GM23338 (cell line): ENCODE measurements at regions not wholly inside any gene's neighbourhood (a gene's known extent, or its start where the extent isn't known, plus 50 kb on each side); places are given as distances from the start of the nearest gene placed in this dataset.

Experiments
- ATAC-seq: fragments of 200-7000 bp; cut with Tn5 transposase; 3 replicates; pipeline ENCODE4 v1.9.1; 2020
- DNase-seq: peaks from one replicate; pipeline ENCODE4 v3.0.0-alpha.2; 2015; ENCODE audit warnings: low spot score
- H2AFZ ChIP-seq: fragments of 200-600 bp; sonication (generic); 2 replicates; pipeline ENCODE4 v1.8.0; 2016; ENCODE audit warnings: antibody characterized with exemption, mild to moderate bottlenecking, moderate library complexity
- H3F3A ChIP-seq: fragments of 200-600 bp; sonication (generic); replicated peaks from 2 replicates; pipeline ENCODE4 v1.8.0; 2017; ENCODE audit warnings: antibody characterized with exemption, mixed run types, low read depth
- H3K27ac ChIP-seq: fragments of 200-600 bp; sonication (generic); 2 replicates; pipeline ENCODE4 v1.6.1; 2016; ENCODE audit warnings: low read depth
- H3K27me3 ChIP-seq: fragments of 200-600 bp; sonication (generic); 2 replicates; pipeline ENCODE4 v1.8.0; 2016; ENCODE audit warnings: mild to moderate bottlenecking, mixed run types, moderate library complexity; ENCODE audit not compliant: insufficient read depth
- H3K36me3 ChIP-seq: fragments of 200-600 bp; sonication (generic); 2 replicates; pipeline ENCODE4 v1.8.0; 2016; ENCODE audit warnings: mild to moderate bottlenecking; ENCODE audit not compliant: insufficient read depth
- H3K4me1 ChIP-seq: fragments of 200-600 bp; sonication (generic); 2 replicates; pipeline ENCODE4 v1.8.0; 2016; ENCODE audit warnings: mild to moderate bottlenecking, moderate library complexity; ENCODE audit not compliant: insufficient read depth
- H3K4me2 ChIP-seq: fragments of 200-600 bp; sonication (generic); 2 replicates; pipeline ENCODE4 v1.7.1; 2017; ENCODE audit warnings: mixed run types
- H3K4me3 ChIP-seq: fragments of 200-600 bp; sonication (generic); 2 replicates; pipeline ENCODE4 v1.6.1; 2016; ENCODE audit warnings: mixed run types
- H3K79me2 ChIP-seq: fragments of 200-600 bp; sonication (generic); replicated peaks from 2 replicates; pipeline ENCODE4 v1.8.0; 2017; ENCODE audit warnings: mild to moderate bottlenecking; ENCODE audit not compliant: insufficient read depth
- H3K9me2 ChIP-seq: fragments of 200-600 bp; sonication (generic); 2 replicates; pipeline ENCODE4 v1.8.0; 2017; ENCODE audit not compliant: insufficient read depth
- H4K20me1 ChIP-seq: fragments of 200-600 bp; sonication (generic); replicated peaks from 2 replicates; pipeline ENCODE4 v1.8.0; 2017; ENCODE audit warnings: mild to moderate bottlenecking; ENCODE audit not compliant: insufficient read depth
- H3K27ac Mint-ChIP-seq: 2 replicates; pipeline ENCODE4 v1.8.0; 2020; ENCODE audit warnings: inconsistent platforms, mild to moderate bottlenecking, moderate library complexity, mixed read lengths
- H3K27me3 Mint-ChIP-seq: 3 replicates; pipeline ENCODE4 v1.8.0; 2022; ENCODE audit warnings: low read depth, mild to moderate bottlenecking, moderate library complexity, mixed read lengths, inconsistent platforms; ENCODE audit not compliant: insufficient read depth, poor library complexity
- H3K36me3 Mint-ChIP-seq: 3 replicates; pipeline ENCODE4 v1.8.0; 2021; ENCODE audit warnings: low read depth, mild to moderate bottlenecking, inconsistent platforms, moderate library complexity, mixed read lengths
- H3K4me1 Mint-ChIP-seq: 3 replicates; pipeline ENCODE4 v1.8.0; 2020; ENCODE audit warnings: mild to moderate bottlenecking, inconsistent platforms, mixed read lengths
- H3K4me3 Mint-ChIP-seq: 3 replicates; pipeline ENCODE4 v1.8.0; 2021; ENCODE audit warnings: moderate library complexity, mild to moderate bottlenecking, inconsistent platforms, mixed read lengths
- H3K9me3 Mint-ChIP-seq: 3 replicates; pipeline ENCODE4 v1.8.0; 2020; ENCODE audit warnings: moderate library complexity, mild to moderate bottlenecking, inconsistent platforms, mixed read lengths
- CREB1 ChIP-seq: fragments of 250-450 bp; sonication (Bioruptor Pico); IDR thresholded peaks from 2 replicates; pipeline ENCODE4 v1.5.0; 2020; ENCODE audit warnings: low read depth, mild to moderate bottlenecking, moderate library complexity
- EZH2 ChIP-seq: fragments of 200-600 bp; sonication (generic); IDR thresholded peaks from one replicate; pipeline ENCODE4 v1.8.0; 2017; ENCODE audit warnings: antibody characterized with exemption, mild to moderate bottlenecking, low read depth; ENCODE audit not compliant: unreplicated experiment
- EZH2phosphoT487 ChIP-seq: fragments of 200-600 bp; sonication (generic); IDR thresholded peaks from one replicate; pipeline ENCODE4 v1.8.1; 2018; ENCODE audit warnings: antibody characterized with exemption; ENCODE audit not compliant: unreplicated experiment
- JUNB ChIP-seq: IDR thresholded peaks from one replicate; pipeline ENCODE4 v1.6.1; 2016; ENCODE audit warnings: antibody characterized with exemption; ENCODE audit not compliant: unreplicated experiment
- NANOG ChIP-seq: IDR thresholded peaks from 2 replicates; pipeline ENCODE4 v1.6.1; 2016; ENCODE audit warnings: antibody characterized with exemption, borderline replicate concordance
- POLR2AphosphoS5 ChIP-seq: IDR thresholded peaks from 2 replicates; pipeline ENCODE4 v1.6.1; 2016; ENCODE audit warnings: antibody characterized with exemption, low read depth
- STAT1 ChIP-seq: IDR thresholded peaks from one replicate; pipeline ENCODE4 v1.6.1; 2016; ENCODE audit warnings: antibody characterized with exemption; ENCODE audit not compliant: unreplicated experiment
- ZNF114 ChIP-seq: fragments of 250-450 bp; sonication (Bioruptor Pico); IDR thresholded peaks from 2 replicates; pipeline ENCODE4 v1.5.0; 2020; ENCODE audit warnings: mild to moderate bottlenecking, moderate library complexity
- ZNF331 ChIP-seq: fragments of 250-450 bp; sonication (Bioruptor Pico); IDR thresholded peaks from 2 replicates; pipeline ENCODE4 v1.5.0; 2020; ENCODE audit warnings: low read depth, mild to moderate bottlenecking, moderate library complexity
- TF ChIP-seq, protein P1 (sequence below), 2 experiments: fragments of 200-600 bp in 1 of 2; sonication (generic) in 1 of 2; conservative IDR thresholded peaks; 2 replicates each; pipeline versions ENCODE4 v1.5.1 to v1.6.1; 2016 to 2017; ENCODE audit warnings: antibody characterized with exemption in 2 of 2, low read depth in 2 of 2, mild to moderate bottlenecking in 2 of 2, moderate library complexity in 1 of 2
- TF ChIP-seq, protein P2 (sequence below): IDR thresholded peaks from 2 replicates; pipeline ENCODE4 v1.6.1; 2016; ENCODE audit warnings: antibody characterized with exemption
- TF ChIP-seq, protein P3 (sequence below): IDR thresholded peaks from one replicate; pipeline ENCODE4 v1.6.1; 2018; ENCODE audit warnings: antibody characterized with exemption; ENCODE audit not compliant: unreplicated experiment

DNA sequence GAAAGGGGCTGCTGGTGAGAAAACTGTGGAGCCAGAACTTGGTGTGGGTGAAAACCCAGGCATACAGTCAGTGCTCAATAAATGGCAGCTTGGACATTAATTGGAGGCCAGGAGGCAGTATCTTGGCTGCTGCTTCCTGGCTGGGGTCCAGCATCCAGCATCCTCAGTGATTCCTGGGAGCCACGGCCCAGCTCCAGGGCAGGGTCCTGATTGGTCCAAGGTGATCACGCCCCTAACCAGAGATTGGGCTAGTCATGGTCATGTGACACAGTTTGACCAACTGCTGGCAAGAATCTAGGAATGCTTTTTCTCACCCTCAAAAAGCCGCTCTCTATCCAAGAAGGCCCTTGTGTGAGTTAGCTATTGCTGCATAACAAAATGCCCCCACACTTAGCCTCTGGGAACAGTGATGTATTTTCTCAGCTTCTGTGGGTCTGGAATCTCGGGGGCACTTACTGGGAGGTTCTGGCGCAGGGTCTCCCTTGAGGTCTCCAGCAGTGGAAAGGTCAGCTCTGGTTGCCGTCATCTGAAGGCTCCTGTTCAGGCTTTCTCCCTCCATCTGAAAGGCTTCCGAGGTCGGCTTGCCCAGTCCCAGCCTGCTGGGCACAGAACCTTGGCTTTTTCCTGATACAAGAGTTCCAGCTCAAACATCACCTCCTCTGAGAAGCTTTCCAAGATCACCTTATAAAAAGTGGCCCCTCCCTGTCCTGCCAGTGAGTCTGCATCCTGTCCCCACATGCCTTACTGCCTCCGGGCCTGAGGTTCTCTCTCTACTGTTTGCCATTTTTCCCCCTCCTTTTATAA is 119.2 kb upstream of the NCOR2 start:
- 0 out of 3 replicates have a peak, but pooled peaks cover 2% of the 10 kb centered on the region for H3K9me3 Mint-ChIP-seq
- Histone ChIP-seq H3K4me2 (no peak overlapping the region), H3K79me2 (no peaks in the 10 kb centered on the region), H3K4me3 (no peak overlapping the region), H3K27ac (no peak overlapping the region), H3F3A (no peaks in the 10 kb centered on the region), H2AFZ (no peak overlapping the region; the same call in 1 of the 2 replicates), H4K20me1 (no peaks in the 10 kb centered on the region; the same call in 1 of the 2 replicates), H3K4me1 (peaks cover 5% of the 10 kb centered on the region; the same call in 1 of the 2 replicates), H3K9me2 (no peaks in the 10 kb centered on the region), H3K27me3 (no peaks in the 10 kb centered on the region), H3K36me3 (no peaks in the 10 kb centered on the region)
- ATAC-seq = no peak
- H3K27me3 Mint-ChIP-seq = peaks cover 2% of the 10 kb centered on the region
- no peak overlapping the region for H3K27ac Mint-ChIP-seq
- H3K4me3 Mint-ChIP-seq = no peak overlapping the region
- peaks cover 43% of the 10 kb centered on the region for H3K4me1 Mint-ChIP-seq
- no peak for DNase-seq
- H3K36me3 Mint-ChIP-seq = no peaks in the 10 kb centered on the region
- TF ChIP-seq, protein P1, sequence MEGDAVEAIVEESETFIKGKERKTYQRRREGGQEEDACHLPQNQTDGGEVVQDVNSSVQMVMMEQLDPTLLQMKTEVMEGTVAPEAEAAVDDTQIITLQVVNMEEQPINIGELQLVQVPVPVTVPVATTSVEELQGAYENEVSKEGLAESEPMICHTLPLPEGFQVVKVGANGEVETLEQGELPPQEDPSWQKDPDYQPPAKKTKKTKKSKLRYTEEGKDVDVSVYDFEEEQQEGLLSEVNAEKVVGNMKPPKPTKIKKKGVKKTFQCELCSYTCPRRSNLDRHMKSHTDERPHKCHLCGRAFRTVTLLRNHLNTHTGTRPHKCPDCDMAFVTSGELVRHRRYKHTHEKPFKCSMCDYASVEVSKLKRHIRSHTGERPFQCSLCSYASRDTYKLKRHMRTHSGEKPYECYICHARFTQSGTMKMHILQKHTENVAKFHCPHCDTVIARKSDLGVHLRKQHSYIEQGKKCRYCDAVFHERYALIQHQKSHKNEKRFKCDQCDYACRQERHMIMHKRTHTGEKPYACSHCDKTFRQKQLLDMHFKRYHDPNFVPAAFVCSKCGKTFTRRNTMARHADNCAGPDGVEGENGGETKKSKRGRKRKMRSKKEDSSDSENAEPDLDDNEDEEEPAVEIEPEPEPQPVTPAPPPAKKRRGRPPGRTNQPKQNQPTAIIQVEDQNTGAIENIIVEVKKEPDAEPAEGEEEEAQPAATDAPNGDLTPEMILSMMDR (conservative IDR thresholded peaks at IDR 0.05; ENCODE audit: low read depth in 2 of 2) = no peak
- TF ChIP-seq EZH2phosphoT487 = no peak
- TF ChIP-seq ZNF331 (CRISPR knock-in tag) = no peak
- no peak for TF ChIP-seq STAT1
- no peak for TF ChIP-seq ZNF114 (CRISPR knock-in tag)
- no peak for TF ChIP-seq JUNB
- TF ChIP-seq, protein P2, sequence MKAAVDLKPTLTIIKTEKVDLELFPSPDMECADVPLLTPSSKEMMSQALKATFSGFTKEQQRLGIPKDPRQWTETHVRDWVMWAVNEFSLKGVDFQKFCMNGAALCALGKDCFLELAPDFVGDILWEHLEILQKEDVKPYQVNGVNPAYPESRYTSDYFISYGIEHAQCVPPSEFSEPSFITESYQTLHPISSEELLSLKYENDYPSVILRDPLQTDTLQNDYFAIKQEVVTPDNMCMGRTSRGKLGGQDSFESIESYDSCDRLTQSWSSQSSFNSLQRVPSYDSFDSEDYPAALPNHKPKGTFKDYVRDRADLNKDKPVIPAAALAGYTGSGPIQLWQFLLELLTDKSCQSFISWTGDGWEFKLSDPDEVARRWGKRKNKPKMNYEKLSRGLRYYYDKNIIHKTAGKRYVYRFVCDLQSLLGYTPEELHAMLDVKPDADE = no peak
- no peak for TF ChIP-seq NANOG
- no peak for TF ChIP-seq POLR2AphosphoS5
- TF ChIP-seq CREB1 (CRISPR knock-in tag) = no peak

DNA sequence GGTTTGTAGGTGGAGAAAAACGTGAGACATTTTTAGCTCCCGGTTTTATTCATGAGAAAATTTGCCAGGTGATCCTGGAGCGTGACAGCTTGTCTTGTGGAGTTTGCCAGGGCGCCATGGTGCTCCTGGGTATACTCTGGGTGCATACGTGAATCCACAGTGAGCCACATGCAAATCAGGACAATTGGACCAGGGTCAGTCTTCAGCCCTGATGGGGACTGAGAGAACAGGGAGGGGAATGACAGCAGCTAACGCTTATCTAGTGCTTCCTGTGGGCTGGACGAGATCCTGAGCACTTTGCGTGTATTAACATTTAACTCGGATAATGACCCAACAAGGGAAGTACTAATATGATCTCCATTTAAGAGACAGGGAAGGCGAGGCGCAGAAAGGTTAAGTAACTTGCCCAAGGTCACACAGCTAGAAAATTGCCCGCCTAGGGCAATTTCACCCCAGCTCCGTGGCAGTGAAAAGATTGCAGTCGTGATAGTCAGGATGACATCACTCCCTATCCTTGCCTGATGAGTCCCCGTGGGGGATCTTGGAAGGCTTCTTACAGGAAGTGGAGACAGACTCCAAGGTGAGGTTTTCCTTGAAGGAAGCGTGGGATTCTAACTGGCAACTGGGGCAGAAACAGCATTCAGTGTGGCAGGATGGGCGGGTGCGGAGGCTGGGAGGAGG is 118.4 kb upstream of the NCOR2 start:
- H3K79me2 ChIP-seq = no peaks in the 10 kb centered on the region
- no peak overlapping the region for H3K4me3 ChIP-seq
- H3K9me2 ChIP-seq = no peaks in the 10 kb centered on the region
- no peaks in the 10 kb centered on the region for H3K27me3 ChIP-seq
- no peak overlapping the region for H3K4me3 Mint-ChIP-seq
- no peaks in the 10 kb centered on the region for H3K36me3 Mint-ChIP-seq
- H3K27ac ChIP-seq = no peak overlapping the region
- no peaks in the 10 kb centered on the region for H3K36me3 ChIP-seq
- H3K27me3 Mint-ChIP-seq = peaks cover 5% of the 10 kb centered on the region
- H3K27ac Mint-ChIP-seq = no peak overlapping the region
- DNase-seq = no peak
- no peaks in the 10 kb centered on the region; the same call in 1 of the 2 replicates for H4K20me1 ChIP-seq
- H3F3A ChIP-seq = no peaks in the 10 kb centered on the region
- no peak for ATAC-seq
- no peaks in the 10 kb centered on the region for H3K9me3 Mint-ChIP-seq
- no peak overlapping the region; the same call in 1 of the 2 replicates for H2AFZ ChIP-seq
- H3K4me1 Mint-ChIP-seq = peaks cover 47% of the 10 kb centered on the region
- H3K4me1 ChIP-seq = peaks cover 5% of the 10 kb centered on the region; the same call in 1 of the 2 replicates
- H3K4me2 ChIP-seq = no peak overlapping the region
- no peak for TF ChIP-seq EZH2
- TF ChIP-seq NANOG = no peak
- TF ChIP-seq, protein P3, sequence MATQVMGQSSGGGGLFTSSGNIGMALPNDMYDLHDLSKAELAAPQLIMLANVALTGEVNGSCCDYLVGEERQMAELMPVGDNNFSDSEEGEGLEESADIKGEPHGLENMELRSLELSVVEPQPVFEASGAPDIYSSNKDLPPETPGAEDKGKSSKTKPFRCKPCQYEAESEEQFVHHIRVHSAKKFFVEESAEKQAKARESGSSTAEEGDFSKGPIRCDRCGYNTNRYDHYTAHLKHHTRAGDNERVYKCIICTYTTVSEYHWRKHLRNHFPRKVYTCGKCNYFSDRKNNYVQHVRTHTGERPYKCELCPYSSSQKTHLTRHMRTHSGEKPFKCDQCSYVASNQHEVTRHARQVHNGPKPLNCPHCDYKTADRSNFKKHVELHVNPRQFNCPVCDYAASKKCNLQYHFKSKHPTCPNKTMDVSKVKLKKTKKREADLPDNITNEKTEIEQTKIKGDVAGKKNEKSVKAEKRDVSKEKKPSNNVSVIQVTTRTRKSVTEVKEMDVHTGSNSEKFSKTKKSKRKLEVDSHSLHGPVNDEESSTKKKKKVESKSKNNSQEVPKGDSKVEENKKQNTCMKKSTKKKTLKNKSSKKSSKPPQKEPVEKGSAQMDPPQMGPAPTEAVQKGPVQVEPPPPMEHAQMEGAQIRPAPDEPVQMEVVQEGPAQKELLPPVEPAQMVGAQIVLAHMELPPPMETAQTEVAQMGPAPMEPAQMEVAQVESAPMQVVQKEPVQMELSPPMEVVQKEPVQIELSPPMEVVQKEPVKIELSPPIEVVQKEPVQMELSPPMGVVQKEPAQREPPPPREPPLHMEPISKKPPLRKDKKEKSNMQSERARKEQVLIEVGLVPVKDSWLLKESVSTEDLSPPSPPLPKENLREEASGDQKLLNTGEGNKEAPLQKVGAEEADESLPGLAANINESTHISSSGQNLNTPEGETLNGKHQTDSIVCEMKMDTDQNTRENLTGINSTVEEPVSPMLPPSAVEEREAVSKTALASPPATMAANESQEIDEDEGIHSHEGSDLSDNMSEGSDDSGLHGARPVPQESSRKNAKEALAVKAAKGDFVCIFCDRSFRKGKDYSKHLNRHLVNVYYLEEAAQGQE = no peak
- TF ChIP-seq ZNF114 (CRISPR knock-in tag) = no peak
- TF ChIP-seq JUNB = no peak
- TF ChIP-seq, protein P1 (conservative IDR thresholded peaks at IDR 0.05; ENCODE audit: low read depth in 2 of 2) = no peak
